H9 (cell line): ENCODE measurements at regions not wholly inside any gene's neighbourhood (a gene's known extent, or its start where the extent isn't known, plus 50 kb on each side); places are given as distances from the start of the nearest gene placed in this dataset.

Experiments used
- DNase-seq: peaks from one replicate; pipeline ENCODE4 v3.0.0-alpha.2; 2017
- H2AFZ ChIP-seq: one replicate; pipeline ENCODE4 v1.6.1; 2013; ENCODE audit warnings: mild to moderate bottlenecking, low read length, control low read depth, moderate library complexity
- H2AK5ac ChIP-seq: 2 replicates; pipeline ENCODE4 v1.6.1; 2013; ENCODE audit warnings: low read length, control low read depth, mixed read lengths; ENCODE audit not compliant: insufficient read length
- H2BK120ac ChIP-seq: one replicate; pipeline ENCODE4 v1.6.1; 2013; ENCODE audit warnings: low read depth, mild to moderate bottlenecking, low read length, control low read depth, inconsistent platforms; ENCODE audit not compliant: poor library complexity, severe bottlenecking
- H2BK12ac ChIP-seq: 2 replicates; pipeline ENCODE4 v1.6.1; 2013; ENCODE audit warnings: low read length, control low read depth, mixed read lengths, low read depth; ENCODE audit not compliant: insufficient read length
- H2BK15ac ChIP-seq: 2 replicates; pipeline ENCODE4 v1.6.1; 2013; ENCODE audit warnings: low read depth, low read length, control low read depth
- H2BK20ac ChIP-seq: one replicate; pipeline ENCODE4 v1.6.1; 2013; ENCODE audit warnings: low read depth, mild to moderate bottlenecking, low read length, control low read depth, inconsistent platforms; ENCODE audit not compliant: poor library complexity, severe bottlenecking
- H2BK5ac ChIP-seq: 2 replicates; pipeline ENCODE4 v1.6.1; 2013; ENCODE audit warnings: low read length, control low read depth, mixed read lengths; ENCODE audit not compliant: insufficient read length
- H3K14ac ChIP-seq: 2 replicates; pipeline ENCODE4 v1.6.1; 2013; ENCODE audit warnings: low read length, control low read depth; ENCODE audit not compliant: insufficient read depth
- H3K18ac ChIP-seq: 2 replicates; pipeline ENCODE4 v1.6.1; 2013; ENCODE audit warnings: low read depth, mild to moderate bottlenecking, mixed read lengths, low read length, control low read depth; ENCODE audit not compliant: insufficient read length
- H3K23ac ChIP-seq: 2 replicates; pipeline ENCODE4 v1.6.1; 2013; ENCODE audit warnings: low read length, control low read depth, mixed read lengths, low read depth; ENCODE audit not compliant: insufficient read length
- H3K23me2 ChIP-seq: 2 replicates; pipeline ENCODE4 v1.6.1; 2013; ENCODE audit warnings: low read depth, mild to moderate bottlenecking, mixed read lengths, low read length, control low read depth; ENCODE audit not compliant: insufficient read length, poor library complexity, severe bottlenecking
- H3K27ac ChIP-seq: 2 replicates; pipeline ENCODE4 v1.5.1; 2013; ENCODE audit warnings: low read length, control low read depth, mixed read lengths, low read depth; ENCODE audit not compliant: insufficient read length
- H3K27me3 ChIP-seq: 2 replicates; pipeline ENCODE4 v1.6.1; 2013; ENCODE audit warnings: low read length, control low read depth, inconsistent platforms; ENCODE audit not compliant: insufficient read depth
- H3K4ac ChIP-seq: 2 replicates; pipeline ENCODE4 v1.6.1; 2013; ENCODE audit warnings: low read depth, mild to moderate bottlenecking, control low read depth, inconsistent platforms, low read length, moderate library complexity
- H3K4me1 ChIP-seq: 2 replicates; pipeline ENCODE4 v1.6.1; 2013; ENCODE audit warnings: low read length, control low read depth, inconsistent platforms; ENCODE audit not compliant: insufficient read depth
- H3K4me2 ChIP-seq: 2 replicates; pipeline ENCODE4 v1.6.1; 2013; ENCODE audit warnings: low read length, control low read depth, mixed read lengths; ENCODE audit not compliant: insufficient read length, insufficient read depth
- H3K56ac ChIP-seq: 2 replicates; pipeline ENCODE4 v1.6.1; 2013; ENCODE audit warnings: low read depth, mild to moderate bottlenecking, mixed read lengths, low read length, control low read depth; ENCODE audit not compliant: insufficient read length
- H3K79me1 ChIP-seq: 2 replicates; pipeline ENCODE4 v1.6.1; 2013; ENCODE audit warnings: low read depth, mild to moderate bottlenecking, moderate library complexity, low read length, control low read depth, inconsistent platforms; ENCODE audit not compliant: insufficient read depth, poor library complexity, severe bottlenecking
- H3K79me2 ChIP-seq: 2 replicates; pipeline ENCODE4 v1.6.1; 2013; ENCODE audit warnings: low read length, control low read depth, inconsistent platforms; ENCODE audit not compliant: insufficient read depth
- H3K9ac ChIP-seq: 2 replicates; pipeline ENCODE4 v1.6.1; 2013; ENCODE audit warnings: low read length, control low read depth, mixed read lengths; ENCODE audit not compliant: insufficient read length; ENCODE audit errors: extremely low read depth
- H3K9me3 ChIP-seq: one replicate; pipeline ENCODE4 v1.6.1; 2013; ENCODE audit warnings: low read depth, low read length, inconsistent platforms; ENCODE audit not compliant: control insufficient read depth
- H3T11ph ChIP-seq: one replicate; pipeline ENCODE4 v1.6.1; 2013; ENCODE audit warnings: mild to moderate bottlenecking, low read length, control low read depth, inconsistent platforms
- H4K20me1 ChIP-seq: one replicate; pipeline ENCODE4 v1.6.1; 2013; ENCODE audit not compliant: control insufficient read depth, insufficient read length, insufficient read depth
- H4K5ac ChIP-seq: 2 replicates; pipeline ENCODE4 v1.6.1; 2013; ENCODE audit warnings: low read depth, mild to moderate bottlenecking, mixed read lengths, low read length, control low read depth; ENCODE audit not compliant: insufficient read length
- H4K8ac ChIP-seq: replicated peaks from 2 replicates; pipeline ENCODE4 v1.6.1; 2013; ENCODE audit warnings: low read length, control low read depth, mixed read lengths, low read depth; ENCODE audit not compliant: insufficient read length
- H4K91ac ChIP-seq: 2 replicates; pipeline ENCODE4 v1.6.1; 2013; ENCODE audit warnings: low read depth, mild to moderate bottlenecking, moderate library complexity, mixed read lengths, low read length, control low read depth; ENCODE audit not compliant: insufficient read length
- H3K27ac Mint-ChIP-seq, 3 experiments: 2 replicates in 2 of 3; 3 replicates in 1 of 3; pipeline ENCODE4 v1.8.0; 2020 to 2021; ENCODE audit warnings: mixed read lengths in 3 of 3, mild to moderate bottlenecking in 1 of 3, moderate library complexity in 1 of 3
- H3K27me3 Mint-ChIP-seq: 2 replicates; pipeline ENCODE4 v1.8.0; 2021; ENCODE audit warnings: low read depth, mild to moderate bottlenecking, moderate library complexity, mixed read lengths
- H3K36me3 Mint-ChIP-seq, 3 experiments: 2 replicates in 2 of 3; 3 replicates in 1 of 3; pipeline ENCODE4 v1.8.0; 2020 to 2021; ENCODE audit warnings: low read depth in 3 of 3, mixed read lengths in 3 of 3; ENCODE audit not compliant: insufficient read depth in 1 of 3
- H3K4me1 Mint-ChIP-seq, 2 experiments: 2 replicates each; pipeline ENCODE4 v1.8.0; 2020; ENCODE audit warnings: mixed read lengths in 2 of 2
- H3K4me3 Mint-ChIP-seq, 2 experiments: 2 replicates in 1 of 2; 3 replicates in 1 of 2; pipeline ENCODE4 v1.8.0; 2020 to 2021; ENCODE audit warnings: mild to moderate bottlenecking in 2 of 2, mixed read lengths in 2 of 2, moderate library complexity in 1 of 2
- H3K9me3 Mint-ChIP-seq, 2 experiments: 2 replicates in 1 of 2; 3 replicates in 1 of 2; pipeline ENCODE4 v1.8.0; 2020; ENCODE audit warnings: mild to moderate bottlenecking in 2 of 2, mixed read lengths in 2 of 2, moderate library complexity in 1 of 2
- CTCF ChIP-seq: fragments of 200-600 bp; sonication (generic); conservative IDR thresholded peaks from 3 replicates; pipeline ENCODE4 v1.8.0; 2021; ENCODE audit warnings: antibody characterized with exemption, mild to moderate bottlenecking
- WGBS: extraction: QIAGEN DNeasy Blood & Tissue Kit; methylation state at CpG from one replicate; pipeline ENCODE4 v1.1.7; 2013; ENCODE audit warnings: missing lambda C conversion rate, low lambda C conversion rate, mixed read lengths; ENCODE audit not compliant: insufficient read length; ENCODE audit errors: extremely low coverage; 5-methylcytosine and 5-hydroxymethylcytosine counted together

- Histone ChIP-seq H4K5ac (no peak overlapping the region), H4K91ac (no peak overlapping the region), H3T11ph (no peak overlapping the region), H3K79me2 (no peaks in the 10 kb centered on the region), H3K56ac (no peak overlapping the region), H3K18ac (no peak overlapping the region), H2BK5ac (no peak overlapping the region), H3K79me1 (no peaks in the 10 kb centered on the region), H2BK12ac (no peak overlapping the region), H3K4me2 (no peak overlapping the region), H2BK15ac (no peak overlapping the region), H4K20me1 (no peaks in the 10 kb centered on the region), H2AFZ (no peak overlapping the region), H2BK20ac (no peak overlapping the region), H3K9ac (no peak overlapping the region), H3K27ac (no peak overlapping the region), H3K23me2 (no peaks in the 10 kb centered on the region), H4K8ac (no peak overlapping the region), H3K4me1 (no peaks in the 10 kb centered on the region), H2BK120ac (no peak overlapping the region), H3K9me3 (no peaks in the 10 kb centered on the region), H3K23ac (no peak overlapping the region), H3K4ac (no peak overlapping the region), H2AK5ac (no peak overlapping the region), H3K27me3 (no peaks in the 10 kb centered on the region), H3K14ac (no peak overlapping the region)
- H3K27ac Mint-ChIP-seq, result no peak overlapping the region
- H3K4me3 Mint-ChIP-seq, result no peak overlapping the region
- no CpG with 5 or more reads among the region's 2 CpGs for WGBS
- no peak for DNase-seq
- no peak for TF ChIP-seq CTCF
- H3K4me1 Mint-ChIP-seq, result peaks cover 15 to 18% of the 10 kb centered on the region in 2 experiments
- H3K36me3 Mint-ChIP-seq, result peaks cover 0 to 10% (median 0%) of the 10 kb centered on the region in 3 experiments; a peak in 4 of 7 replicates
- no peaks in the 10 kb centered on the region; a peak in 1 of 5 replicates for H3K9me3 Mint-ChIP-seq
- H3K27me3 Mint-ChIP-seq, result no peaks in the 10 kb centered on the region
These were observed 294.8 kb upstream of the UMPS start for GRCh38 chr3:124435467-124435866.
